Breast epithelium (tissue), 3 donors: ENCODE measurements at regions not wholly inside any gene's neighbourhood (a gene's known extent, or its start where the extent isn't known, plus 50 kb on each side); places are given as distances from the start of the nearest gene placed in this dataset.

Source experiments
- POLR2A ChIP-seq: fragments of 450-650 bp; IDR thresholded peaks from one replicate; pipeline ENCODE4 v1.6.1; 2016; ENCODE audit warnings: antibody characterized with exemption, mild to moderate bottlenecking, moderate library complexity
- POLR2AphosphoS5 ChIP-seq, 3 donors: sonication (generic); formaldehyde crosslinking; IDR thresholded peaks; one replicate each; pipeline ENCODE4 v1.6.1; 2017; ENCODE audit warnings: antibody characterized with exemption in 3 of 3
- TF ChIP-seq, protein P1 (sequence below), 3 donors: fragments of 450-650 bp; IDR thresholded peaks; one replicate each; pipeline ENCODE4 v1.5.1; 2016 to 2017; ENCODE audit warnings: antibody characterized with exemption in 3 of 3, mild to moderate bottlenecking in 3 of 3, moderate library complexity in 3 of 3

- TF ChIP-seq, protein P1, sequence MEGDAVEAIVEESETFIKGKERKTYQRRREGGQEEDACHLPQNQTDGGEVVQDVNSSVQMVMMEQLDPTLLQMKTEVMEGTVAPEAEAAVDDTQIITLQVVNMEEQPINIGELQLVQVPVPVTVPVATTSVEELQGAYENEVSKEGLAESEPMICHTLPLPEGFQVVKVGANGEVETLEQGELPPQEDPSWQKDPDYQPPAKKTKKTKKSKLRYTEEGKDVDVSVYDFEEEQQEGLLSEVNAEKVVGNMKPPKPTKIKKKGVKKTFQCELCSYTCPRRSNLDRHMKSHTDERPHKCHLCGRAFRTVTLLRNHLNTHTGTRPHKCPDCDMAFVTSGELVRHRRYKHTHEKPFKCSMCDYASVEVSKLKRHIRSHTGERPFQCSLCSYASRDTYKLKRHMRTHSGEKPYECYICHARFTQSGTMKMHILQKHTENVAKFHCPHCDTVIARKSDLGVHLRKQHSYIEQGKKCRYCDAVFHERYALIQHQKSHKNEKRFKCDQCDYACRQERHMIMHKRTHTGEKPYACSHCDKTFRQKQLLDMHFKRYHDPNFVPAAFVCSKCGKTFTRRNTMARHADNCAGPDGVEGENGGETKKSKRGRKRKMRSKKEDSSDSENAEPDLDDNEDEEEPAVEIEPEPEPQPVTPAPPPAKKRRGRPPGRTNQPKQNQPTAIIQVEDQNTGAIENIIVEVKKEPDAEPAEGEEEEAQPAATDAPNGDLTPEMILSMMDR (IDR thresholded peaks at IDR 0.05), result no peak
- TF ChIP-seq POLR2AphosphoS5 (IDR thresholded peaks at IDR 0.05), result no peak
- TF ChIP-seq POLR2A, result no peak
These were observed 341.3 kb upstream of the THBS1 start for GRCh38 chr15:39239562-39239961.
